NCI-H524 treated with DMSO at 0.1 percent for 48 hours (cell line): ENCODE measurements at regions not wholly inside any gene's neighbourhood (a gene's known extent, or its start where the extent isn't known, plus 50 kb on each side); places are given as distances from the start of the nearest gene placed in this dataset.
"Not testable (repeated sequence)": the region's sequence is repeated elsewhere in the genome, so short reads cannot be mapped to it uniquely, and the experiment has no call there.

ENCODE experiments used
- DNase-seq: peaks from one replicate; lab custom pipeline; 2025; lab: John Stamatoyannopoulos, UW

DNA sequence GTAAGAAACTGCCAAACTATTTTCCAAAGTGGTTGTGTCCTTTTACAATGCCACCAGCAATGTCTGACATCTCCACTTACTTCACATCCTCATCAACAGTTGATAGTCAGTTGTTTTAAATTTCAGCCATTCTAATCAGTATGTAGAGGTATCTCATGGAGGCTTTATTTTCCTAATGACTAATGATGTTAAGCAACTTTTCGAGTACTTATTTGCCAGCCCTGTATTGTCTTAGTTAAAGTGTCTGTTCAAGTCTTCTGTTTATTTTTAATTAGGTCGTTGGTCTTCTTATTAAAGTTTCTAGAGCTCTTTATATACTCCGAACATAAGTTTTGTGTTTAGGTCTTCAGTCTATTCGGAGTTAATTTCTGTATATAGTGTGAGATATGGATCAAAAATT is 54.9 kb upstream of the NBPF12 start:
- DNase-seq: not testable (repeated sequence)

DNA sequence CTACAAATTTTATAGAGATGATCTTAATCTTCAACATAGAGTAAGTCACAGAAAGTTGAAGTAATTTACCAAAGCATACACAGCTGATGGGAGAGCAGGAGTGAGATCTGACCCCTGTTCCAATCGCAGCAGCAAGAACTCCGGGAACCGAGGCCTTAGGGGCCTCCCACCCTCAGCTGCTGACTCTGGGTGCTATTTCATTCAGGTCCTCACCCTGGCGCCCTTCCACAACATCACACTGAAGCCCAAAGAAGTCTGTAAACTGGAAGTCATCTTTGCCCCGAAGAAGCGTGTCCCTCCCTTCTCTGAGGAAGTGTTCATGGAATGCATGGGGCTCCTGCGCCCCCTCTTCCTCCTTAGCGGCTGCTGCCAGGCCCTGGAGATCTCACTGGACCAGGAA is 57.0 kb upstream of the NBPF12 start:
- not testable (repeated sequence) for DNase-seq

DNA sequence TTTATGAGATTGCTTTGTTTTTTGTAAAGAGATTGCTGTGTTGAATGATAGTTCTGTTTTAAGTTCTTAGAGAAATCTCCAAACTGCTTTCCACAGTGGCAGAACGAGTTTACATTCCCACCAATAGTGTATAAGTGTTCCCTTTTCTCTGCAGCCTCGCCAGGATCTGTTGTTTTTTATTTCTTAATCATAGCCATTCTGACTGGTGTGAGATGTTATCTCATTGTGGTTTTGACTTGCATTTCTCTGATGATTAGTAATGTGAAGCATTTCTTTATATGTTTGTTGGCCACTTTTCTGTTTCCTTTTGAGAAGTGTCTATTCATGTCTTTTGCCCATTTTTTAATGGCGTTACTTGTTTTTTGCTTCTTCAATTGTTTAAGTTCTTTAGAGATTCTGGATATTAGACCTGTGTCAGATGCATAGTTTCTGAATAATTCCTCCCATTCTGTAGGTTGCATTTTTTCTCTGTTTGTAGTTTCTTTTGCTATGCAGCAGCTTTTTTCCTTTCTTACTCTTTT is 74.3 kb upstream of the NBPF12 start:
- not testable (repeated sequence) for DNase-seq

DNA sequence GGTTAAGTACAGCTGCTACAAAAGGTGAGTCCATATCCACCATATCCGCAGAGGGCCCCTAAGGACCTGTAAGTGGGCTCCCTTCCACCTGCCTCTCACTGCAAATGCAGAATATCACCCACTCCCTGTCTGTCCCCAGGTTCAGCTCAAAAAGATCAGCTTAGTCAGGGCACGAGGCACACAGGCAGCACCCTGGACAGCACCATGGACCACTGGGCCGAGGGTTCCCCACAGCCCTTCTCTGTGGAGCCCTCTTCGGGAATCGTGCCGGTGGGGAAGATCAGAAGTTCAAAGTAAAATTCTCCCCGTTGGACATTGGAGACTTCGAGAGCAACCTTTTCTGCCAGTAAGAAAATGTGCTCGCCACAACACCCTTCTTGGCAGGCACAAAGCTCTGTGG is 85.0 kb upstream of the NBPF12 start:
- DNase-seq: not testable (repeated sequence)

DNA sequence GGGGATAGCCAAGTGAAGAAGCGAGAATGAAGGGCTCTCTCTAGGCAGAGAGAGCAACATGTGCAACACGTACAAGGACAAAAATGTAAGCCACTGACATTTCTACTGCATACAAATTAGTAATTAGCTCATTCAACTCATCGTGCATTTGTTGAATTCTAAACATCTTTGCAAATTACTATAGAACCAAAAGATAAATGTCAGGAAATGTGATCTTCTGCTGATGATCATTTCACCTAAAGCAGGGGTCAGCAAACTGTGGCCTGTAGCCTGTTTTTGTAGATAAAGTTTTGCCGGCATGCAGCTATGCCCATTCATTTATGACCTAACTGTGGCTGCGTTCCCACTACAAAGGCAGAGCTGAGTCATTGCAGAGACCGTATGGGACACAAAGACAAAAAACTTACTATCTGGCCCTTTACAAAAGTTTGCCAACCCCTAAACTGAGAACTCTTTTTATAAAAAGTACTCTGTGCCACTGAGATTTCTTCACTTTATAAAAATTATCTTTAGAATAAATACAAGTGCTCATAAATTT is 87.7 kb upstream of the NBPF12 start:
- not testable (repeated sequence) for DNase-seq

DNA sequence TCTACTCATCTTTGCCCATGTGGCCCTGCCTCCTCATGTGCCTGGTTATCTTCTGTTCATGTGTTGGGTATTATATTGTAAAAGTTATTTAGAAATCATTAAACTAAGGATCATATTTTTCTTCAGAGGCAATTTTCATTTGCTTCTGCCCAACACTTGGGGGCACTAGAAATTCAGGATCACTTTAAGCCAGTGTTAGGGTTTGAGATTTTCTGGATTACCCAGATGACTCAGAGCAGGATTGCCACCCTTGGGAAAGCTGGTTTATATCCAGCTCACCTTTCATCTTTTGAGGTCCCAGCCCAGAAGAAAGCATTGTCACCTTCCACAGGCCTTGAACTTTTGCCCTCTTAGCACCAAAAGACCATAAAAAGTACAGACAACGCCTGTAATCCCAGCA is 99.4 kb upstream of the NBPF12 start:
- DNase-seq: not testable (repeated sequence)

DNA sequence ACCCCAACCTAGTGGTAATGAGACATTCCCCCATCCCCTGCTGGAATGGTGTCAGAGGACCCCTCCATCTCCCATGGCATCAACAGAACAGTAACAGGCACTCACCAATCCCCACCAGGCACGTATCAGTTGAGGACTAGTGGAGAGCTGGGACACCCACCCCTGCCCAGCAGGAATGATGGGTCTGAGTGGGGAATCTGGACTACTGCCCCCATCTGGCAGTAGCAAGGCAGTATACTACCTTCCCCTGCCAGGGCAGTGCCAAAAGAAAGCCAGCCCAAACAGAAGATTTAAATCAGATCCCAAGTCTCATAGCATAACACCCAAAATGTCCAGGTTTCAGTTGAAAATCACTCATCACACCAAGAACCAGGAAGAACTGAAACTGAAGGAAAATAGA is 111.2 kb upstream of the NBPF12 start:
- DNase-seq: not testable (repeated sequence)

DNA sequence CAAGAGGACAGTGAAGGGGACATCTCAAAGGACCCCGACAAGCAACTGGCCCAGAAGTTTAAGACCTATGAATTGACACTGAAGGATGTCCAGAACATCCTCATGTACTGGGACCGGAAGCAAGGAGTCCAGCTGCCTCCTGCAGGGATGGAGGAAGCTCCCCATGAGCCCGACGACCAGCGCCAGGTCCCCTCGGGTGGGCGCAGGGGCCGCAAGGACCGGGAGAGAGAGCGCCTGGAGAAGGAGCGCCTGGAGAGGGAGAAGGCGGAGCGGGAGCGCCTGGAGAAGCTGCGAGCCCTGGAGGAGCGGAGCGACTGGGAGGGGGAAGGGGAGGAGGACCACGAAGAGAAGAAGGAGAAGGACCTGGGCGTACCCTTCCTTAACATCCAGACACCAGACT is 143.9 kb upstream of the NBPF12 start:
- DNase-seq: not testable (repeated sequence)

DNA sequence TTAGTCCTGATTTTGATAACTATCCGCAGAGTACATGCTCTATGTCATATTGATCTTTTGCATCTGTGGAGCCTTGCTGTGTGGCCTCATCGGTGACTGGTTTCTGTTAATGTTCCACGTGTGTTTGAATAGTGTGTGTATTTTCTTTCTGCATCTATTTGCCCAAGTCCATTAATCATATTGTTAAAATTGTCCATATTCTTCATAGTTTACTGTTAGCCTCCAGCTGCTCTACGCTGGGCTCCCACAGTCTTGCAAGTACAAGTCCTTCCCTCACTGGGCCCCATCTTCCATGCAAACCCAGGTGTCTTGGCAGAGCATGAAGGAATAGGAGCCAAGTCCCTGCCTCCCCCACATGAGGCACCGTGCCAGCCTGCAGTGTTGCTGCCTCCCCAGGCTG is 145.4 kb upstream of the NBPF12 start:
- DNase-seq: not testable (repeated sequence)

DNA sequence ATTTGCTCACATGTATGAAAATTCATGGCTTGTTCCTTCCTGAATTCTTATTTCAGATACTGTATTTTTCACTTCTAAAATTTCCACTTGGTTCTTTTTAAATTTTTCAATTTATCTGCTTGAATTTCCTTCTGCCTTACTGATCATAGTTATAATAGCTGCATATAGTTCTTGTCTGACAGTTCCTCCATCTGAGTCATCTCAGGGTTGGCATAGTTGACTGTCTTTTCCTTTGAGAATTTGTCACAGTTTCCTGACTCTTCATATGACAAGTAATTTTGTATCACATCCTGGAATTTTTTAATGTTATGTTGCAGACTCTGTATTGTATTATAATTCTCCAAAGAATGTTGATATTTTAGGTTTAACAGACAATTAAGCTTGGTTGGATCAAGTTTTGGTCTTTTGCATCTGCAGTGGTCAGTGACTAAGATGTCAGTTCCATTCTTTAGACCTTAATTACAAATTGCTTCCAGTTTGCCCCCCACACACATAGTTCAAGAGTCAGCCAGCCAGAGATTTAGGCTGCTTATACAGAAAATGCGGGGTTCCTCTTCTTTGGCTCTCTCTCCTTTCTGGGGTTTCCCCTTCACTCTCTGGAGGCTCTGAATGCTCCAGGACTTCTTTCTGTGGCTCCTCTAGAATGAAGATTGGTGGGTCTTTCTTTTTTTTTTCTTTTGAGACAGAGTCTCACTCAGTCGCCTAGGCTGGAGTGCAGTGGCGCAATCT is 153.7 kb upstream of the NBPF12 start:
- DNase-seq: not testable (repeated sequence)

DNA sequence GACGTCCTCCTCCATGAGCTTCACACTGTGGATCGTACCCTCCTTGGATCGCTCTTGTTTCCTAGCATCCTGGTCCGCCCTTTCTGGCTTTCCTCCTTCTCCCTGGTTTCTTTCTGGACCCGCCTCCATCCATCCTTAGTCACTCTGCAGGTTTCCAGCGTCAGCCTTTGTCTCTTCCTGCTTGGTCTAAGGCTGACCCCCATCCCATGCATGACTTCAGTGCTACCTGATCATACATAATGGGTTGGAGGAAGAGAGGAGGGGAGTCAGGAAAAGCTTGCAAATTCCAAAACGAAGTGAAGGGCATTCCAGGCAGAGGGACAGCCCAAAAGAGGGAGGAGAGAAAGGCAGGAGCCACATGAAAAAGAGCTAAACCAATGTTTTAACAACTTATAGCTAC is 156.9 kb upstream of the NBPF12 start:
- DNase-seq: not testable (repeated sequence)

DNA sequence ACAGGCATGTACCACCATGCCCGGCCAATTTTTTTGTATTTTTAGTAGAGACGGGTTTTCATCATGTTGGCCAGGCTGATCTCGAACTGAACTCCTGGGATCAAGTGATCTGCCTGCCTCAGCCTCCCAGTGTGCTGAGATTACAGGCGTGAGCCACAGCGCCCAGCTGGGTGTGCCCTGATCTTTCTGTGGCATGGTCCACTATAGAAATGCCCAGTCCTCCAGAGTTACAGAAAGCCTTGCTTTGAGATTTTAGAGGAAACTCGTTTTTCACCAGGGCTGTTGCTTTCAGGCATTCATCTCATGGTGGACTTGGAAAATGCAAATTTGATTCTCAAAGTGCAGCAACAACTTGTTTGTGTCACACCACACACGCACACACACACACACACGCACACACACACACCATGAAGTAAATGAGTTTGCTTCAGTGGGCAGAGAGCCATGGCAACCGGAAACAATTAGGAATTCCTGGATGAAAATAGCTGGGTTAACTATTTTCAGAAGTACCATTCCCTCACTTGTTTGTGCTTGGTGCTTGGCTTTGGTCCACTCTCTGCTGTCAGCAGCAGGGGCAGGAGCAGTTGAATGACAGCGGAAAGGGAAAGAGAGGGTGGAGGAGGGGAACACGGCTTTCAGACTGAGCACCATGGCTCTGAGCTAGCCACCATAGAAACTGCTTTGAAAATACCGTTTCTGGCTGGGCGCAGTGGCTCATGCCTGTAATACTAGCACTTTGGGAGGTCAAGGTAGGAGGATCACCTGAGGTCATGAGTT is 160.1 kb upstream of the NBPF12 start:
- DNase-seq: not testable (repeated sequence)

DNA sequence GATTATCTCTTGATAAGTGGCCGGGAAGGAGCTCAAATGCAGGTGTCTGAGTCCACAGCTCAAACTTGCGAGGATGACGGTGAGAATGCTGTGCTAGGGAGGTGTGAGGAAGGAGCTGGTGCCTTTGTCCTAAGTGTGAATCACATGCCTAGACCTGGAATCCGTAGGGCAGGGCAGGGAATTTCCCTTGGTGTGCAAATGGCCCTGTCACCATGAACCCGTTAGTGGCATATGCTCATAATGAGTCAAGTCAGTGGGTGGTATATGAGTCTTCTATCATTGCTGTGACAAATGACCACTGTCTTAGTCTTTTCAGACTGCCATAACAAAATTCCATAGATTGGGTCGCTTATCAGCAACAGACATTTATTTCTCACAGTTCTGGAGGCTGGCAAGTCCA is 163.1 kb upstream of the NBPF12 start:
- DNase-seq: not testable (repeated sequence)

DNA sequence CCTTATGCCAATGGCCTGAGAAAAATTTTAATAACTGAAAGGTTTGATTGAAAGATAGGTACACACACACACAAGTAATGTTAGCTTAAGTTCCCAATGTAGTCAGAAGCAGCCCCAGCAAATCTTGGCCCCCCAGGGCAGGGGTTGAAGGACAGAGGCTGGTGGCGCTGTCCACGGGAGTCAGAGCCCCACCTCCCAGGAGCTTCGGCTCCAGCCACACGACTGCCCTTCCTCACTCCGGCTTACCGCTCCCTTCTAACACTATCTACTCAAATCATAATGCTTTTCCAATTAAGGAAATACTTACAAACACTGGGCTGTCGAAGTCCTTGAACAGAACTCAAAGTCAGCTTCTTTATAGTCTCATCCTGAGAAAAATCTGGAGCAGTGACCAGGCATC is 163.9 kb upstream of the NBPF12 start:
- not testable (repeated sequence) for DNase-seq

DNA sequence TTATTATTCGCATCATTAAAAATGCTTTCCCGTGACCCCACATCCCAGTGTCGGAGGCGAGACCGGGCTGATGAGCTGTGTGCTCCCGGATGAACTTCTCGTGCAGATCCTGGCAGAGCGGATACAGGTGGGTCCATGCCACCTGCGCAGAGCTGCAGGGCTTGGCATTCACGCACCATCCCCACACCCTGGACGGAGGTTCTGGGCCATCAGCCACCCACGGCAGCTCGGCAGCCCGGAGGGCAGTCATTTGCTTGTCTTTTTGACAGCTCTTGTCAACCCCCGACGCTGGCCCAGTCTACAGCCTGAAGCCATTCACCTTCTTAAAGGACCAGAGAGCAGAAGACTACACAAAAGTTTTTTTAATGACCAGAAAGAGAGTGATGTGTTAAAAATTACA is 166.7 kb upstream of the NBPF12 start:
- DNase-seq: not testable (repeated sequence)

DNA sequence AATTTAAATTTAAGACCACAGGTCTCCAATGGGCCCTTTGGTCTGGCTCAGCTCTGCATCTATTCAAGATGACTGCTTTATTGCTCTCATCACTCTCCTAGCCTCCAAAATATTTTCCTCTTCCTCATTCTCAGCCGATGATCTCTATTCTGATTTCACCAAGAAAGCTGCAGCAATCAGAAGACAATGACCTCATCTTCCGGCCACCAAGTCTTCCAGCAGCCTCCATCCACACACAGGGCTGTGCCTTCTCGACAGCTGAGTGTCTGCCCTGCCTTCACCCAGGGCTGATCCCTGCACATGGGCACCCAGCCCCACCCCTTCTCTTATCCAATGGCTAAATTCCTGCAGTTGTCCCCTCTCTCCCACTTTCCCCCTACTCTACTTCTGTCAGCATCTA is 167.1 kb upstream of the NBPF12 start:
- DNase-seq: not testable (repeated sequence)

DNA sequence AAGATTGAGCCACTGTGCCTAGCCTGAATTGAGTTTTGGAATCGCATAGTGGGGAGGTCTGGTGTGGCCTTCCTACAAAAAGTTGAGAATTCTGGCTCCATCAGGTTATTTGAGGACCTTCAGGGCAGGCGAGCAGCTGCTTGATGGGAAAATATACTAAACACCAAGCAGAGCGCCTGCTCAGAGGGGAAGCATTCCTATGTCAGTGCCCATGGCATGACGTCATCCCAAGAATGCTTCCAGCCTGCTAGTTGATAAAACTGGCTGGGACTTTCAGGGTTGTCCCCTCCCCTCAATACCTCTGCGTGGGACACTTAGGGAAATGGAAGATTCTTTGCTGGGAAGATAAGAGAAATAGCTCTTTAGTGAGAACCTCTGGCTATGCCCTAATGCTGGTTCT is 174.9 kb upstream of the NBPF12 start:
- not testable (repeated sequence) for DNase-seq

DNA sequence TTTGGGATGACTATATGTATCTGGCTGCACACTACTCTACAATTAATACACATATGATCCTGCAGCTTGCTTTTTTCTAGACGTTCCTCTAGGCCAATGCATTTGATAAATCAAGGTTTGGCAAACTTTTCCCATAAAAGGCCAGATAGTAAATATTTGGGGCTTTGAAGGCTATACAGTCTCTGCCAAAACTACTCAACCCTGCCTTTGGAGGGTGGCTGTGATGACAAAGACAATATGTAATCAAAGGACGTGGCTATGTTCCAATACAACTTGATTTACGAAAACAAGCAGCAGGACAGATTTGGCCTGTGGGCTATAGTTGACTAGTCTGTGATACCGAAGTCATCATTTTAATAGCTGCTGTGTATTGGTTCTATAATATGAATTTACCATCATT is 181.3 kb upstream of the NBPF12 start:
- not testable (repeated sequence) for DNase-seq

DNA sequence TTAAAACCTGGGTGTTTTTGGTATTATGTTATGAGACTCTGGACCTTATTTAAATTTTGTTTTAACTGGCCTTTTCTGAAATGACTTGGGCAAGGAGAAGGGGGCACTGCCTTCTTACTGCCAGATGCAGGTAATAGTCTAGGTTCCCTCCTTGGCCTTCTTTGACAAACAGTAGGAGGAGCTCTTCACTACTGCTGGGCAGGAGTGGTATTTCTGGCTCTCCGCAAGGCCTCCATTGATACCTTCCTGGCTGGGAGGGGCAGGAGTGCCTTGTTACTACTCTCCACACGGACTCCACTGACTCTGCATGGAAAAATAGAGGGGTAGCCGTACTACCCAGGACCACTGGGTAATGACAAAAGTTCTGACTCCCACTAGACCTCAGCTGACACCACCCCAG is 189.4 kb upstream of the NBPF12 start:
- not testable (repeated sequence) for DNase-seq

DNA sequence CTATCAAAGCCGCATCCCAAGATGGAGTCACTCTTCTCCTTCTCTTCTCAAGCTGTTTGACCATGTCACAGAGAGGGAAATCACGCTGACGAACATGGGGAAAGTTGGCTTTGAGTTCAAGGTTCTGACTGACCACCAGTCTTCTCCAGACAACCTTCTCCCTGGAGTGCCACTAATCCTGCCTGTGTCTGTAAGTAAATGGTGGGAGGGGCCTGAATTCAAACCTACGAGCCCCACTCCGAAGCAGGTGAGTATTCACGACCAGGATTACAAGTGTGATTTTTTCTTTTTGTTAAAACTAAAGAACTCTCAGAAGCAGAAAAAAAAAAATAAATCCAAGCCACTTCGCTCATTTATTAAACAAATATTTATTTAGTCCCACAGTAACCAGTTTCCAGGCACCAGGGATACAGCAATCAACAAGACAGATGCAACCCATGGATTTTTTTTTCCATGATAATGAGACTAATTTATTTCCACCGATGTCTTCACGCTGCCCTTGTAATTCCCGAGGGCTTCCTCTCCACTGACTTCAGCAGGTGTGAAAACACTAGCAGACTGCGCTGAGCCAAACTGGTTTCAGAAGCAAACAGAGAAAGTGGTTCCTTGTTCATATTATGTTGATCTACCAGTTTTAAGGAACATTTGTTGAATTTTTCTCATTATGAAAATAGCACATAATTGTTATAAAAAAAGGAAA is 206.0 kb upstream of the NBPF12 start:
- not testable (repeated sequence) for DNase-seq

DNA sequence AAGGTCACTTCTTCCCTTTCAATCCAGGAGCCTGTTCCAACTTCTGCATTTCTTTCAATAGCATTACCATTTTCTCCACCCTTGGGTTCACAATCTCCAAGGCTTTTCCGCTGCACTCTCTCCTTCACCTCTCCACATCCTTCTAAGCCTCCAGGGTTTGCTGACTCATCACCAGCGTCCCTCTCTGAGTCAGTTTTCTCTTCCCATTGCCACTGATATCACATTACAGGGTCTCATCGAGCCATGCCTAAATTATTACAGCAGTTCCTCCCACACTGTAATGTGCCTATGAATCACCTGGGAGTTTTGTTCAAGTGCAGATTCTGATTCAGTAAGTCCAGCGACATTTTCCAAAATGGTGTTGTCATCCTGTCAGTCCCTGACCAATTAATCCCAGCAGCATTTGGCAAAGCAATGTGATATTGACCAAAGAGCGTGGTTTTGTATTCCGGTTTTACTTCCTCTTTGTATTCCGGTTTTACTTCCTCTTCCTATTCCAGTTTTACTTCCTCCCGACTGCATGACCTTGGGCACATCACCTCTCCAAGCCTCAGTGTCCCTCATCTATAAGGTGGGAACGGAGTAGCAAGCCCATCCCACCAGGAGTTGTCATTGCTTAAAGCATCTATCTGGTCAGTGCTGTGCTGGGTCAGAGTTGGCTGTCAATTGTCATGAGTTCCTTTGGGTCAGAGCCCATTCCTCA is 208.3 kb upstream of the NBPF12 start:
- DNase-seq: not testable (repeated sequence)

DNA sequence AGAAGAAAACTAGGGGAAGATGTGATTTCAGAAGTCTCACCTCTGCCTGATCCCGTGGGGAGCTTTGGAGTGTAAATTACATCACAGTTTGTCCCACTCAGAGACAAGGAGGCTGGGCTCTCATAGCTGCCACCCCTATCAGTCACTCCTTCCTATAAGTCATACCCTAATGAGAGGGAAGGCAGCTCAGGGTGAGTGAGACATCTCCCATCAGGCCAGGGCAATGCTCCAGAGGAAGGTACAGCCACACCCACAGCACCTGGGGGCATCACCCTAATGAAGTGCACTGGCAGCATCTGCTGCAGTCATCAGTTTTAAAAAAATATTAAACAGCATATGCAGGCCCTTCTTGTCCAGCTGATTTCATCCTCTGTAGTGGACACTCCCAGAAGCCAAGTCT is 223.1 kb upstream of the NBPF12 start:
- not testable (repeated sequence) for DNase-seq
